Astrocyte of the spinal cord (primary cell): ENCODE measurements at regions not wholly inside any gene's neighbourhood (a gene's known extent, or its start where the extent isn't known, plus 50 kb on each side); places are given as distances from the start of the nearest gene placed in this dataset.

Source experiments
- DNase-seq: peaks from one replicate; pipeline ENCODE4 v3.0.0; 2011; ENCODE audit warnings: low read depth, low spot score
- H3K4me3 ChIP-seq: 2 replicates; pipeline ENCODE4 v1.5.1; 2011; ENCODE audit warnings: low read depth, mild to moderate bottlenecking, low read length, moderate library complexity
- CTCF ChIP-seq: IDR thresholded peaks from 2 replicates; pipeline ENCODE4 v1.5.1; 2012; ENCODE audit warnings: low read depth, mild to moderate bottlenecking, low read length, inconsistent platforms
- in situ Hi-C: cut with HindIII; loops from 2 replicates; pipeline ENCODE4 v1.10.0; 2017; ENCODE audit warnings: low sequenced_read_pairs

GRCh38 chr18:10381951-10382350, 72.5 kb upstream of the APCDD1 start:
- no peak overlapping the region for H3K4me3 ChIP-seq
- TF ChIP-seq CTCF, result no peak
- no peak for DNase-seq
- in situ Hi-C loops, result no loop called here

GRCh38 chr18:10386049-10386448, 68.4 kb upstream of the APCDD1 start:
- DNase-seq, result no peak
- H3K4me3 ChIP-seq, result no peak overlapping the region
- in situ Hi-C loops, result no loop called here
- no peak for TF ChIP-seq CTCF

GRCh38 chr18:10386956-10387355, 67.5 kb upstream of the APCDD1 start:
- DNase-seq, result no peak
- no peak for TF ChIP-seq CTCF
- in situ Hi-C loops, result no loop called here
- no peak overlapping the region for H3K4me3 ChIP-seq

GRCh38 chr18:10387399-10387798, 67.0 kb upstream of the APCDD1 start:
- no peak overlapping the region for H3K4me3 ChIP-seq
- no peak for DNase-seq
- in situ Hi-C loops, result no loop called here
- no peak for TF ChIP-seq CTCF

- TF ChIP-seq CTCF, result no peak
Measured at GRCh38 chr18:10388373-10388772, 66.1 kb upstream of the APCDD1 start.

GRCh38 chr18:10391506-10391905, 62.9 kb upstream of the APCDD1 start:
- in situ Hi-C loops, result no loop called here
- no peak for DNase-seq
- no peak for TF ChIP-seq CTCF
- no peak overlapping the region for H3K4me3 ChIP-seq

More at GRCh38 chr18:10388373-10388772, 66.1 kb upstream of the APCDD1 start:
- no peak overlapping the region for H3K4me3 ChIP-seq
- in situ Hi-C loops, result no loop called here
- no peak for DNase-seq

DNA sequence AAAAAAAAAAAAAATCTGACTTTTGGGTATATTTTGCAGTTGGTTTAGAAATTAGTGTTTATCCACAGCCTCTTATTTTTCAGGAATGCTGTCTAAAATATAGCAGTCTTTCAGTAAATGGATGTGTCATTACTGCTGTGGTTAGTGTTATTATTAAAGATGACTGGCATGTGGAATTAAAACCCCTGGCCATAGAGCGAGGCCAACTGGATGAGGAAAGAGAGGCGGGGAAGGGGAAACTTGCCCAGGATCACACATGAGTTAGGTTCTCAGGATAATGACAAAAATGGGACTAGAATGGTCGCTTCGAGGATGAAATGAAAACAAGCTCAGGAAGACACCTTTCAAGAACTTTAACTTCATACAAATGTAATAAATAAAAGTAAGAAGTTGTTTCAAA, 57.4 kb upstream of the APCDD1 start:
- no peak overlapping the region for H3K4me3 ChIP-seq
- TF ChIP-seq CTCF, result no peak
- in situ Hi-C loops, result no loop called here
- DNase-seq, result no peak
